Neural progenitor cell (in vitro differentiated cells): ENCODE measurements at regions not wholly inside any gene's neighbourhood (a gene's known extent, or its start where the extent isn't known, plus 50 kb on each side); places are given as distances from the start of the nearest gene placed in this dataset.

Experiments used
- CTCF ChIP-seq: fragments of 200-600 bp; sonication (generic); IDR thresholded peaks from 2 replicates; pipeline ENCODE4 v1.5.1; 2017; ENCODE audit warnings: antibody characterized with exemption, mild to moderate bottlenecking
- EZH2 ChIP-seq: fragments of 200-600 bp; sonication (generic); IDR thresholded peaks from 2 replicates; pipeline ENCODE4 v1.6.1; 2017; ENCODE audit warnings: antibody characterized with exemption, mild to moderate bottlenecking, moderate library complexity
- EZH2phosphoT487 ChIP-seq: fragments of 200-600 bp; sonication (generic); IDR thresholded peaks from 2 replicates; pipeline ENCODE4 v1.6.1; 2017; ENCODE audit warnings: antibody characterized with exemption

DNA sequence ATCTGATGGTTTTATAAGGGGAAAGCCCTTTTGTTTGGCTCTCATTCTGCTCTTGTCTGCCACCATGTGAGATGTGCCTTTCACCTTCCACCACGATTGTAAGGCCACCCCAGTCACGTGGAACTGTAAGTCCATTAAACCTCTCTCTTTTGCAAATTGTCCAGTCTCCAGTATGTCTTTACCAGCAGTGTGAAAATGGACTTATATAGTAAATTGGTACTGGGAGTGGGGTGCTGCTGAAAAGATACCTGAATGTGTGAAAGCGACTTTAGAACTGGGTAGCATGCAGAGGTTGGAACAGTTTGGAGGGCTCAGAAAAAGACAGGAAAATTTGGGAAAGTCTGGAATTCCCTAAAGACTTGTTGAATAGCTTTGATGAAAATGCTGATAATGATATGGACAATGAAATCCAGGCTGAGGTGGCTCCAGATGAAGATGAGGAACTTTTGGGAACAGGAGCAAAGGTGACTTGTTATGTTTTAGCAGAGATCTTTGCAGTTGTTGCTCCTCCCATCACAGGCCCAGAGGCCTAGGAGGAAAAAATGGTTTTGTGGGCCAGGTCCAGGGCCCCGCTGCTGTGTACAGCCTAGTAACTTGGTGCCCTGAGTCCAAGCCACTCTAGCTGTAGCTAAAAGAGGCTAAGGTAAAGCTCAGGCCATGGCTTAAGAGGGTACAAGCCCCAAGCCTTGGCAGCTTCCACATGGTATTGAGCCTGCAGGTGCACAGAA, 275.7 kb upstream of the NPSR1 start:
- no peak for TF ChIP-seq CTCF
- no peak for TF ChIP-seq EZH2
- TF ChIP-seq EZH2phosphoT487: no peak
